Endothelial cell (in vitro differentiated cells): ENCODE measurements at regions not wholly inside any gene's neighbourhood (a gene's known extent, or its start where the extent isn't known, plus 50 kb on each side); places are given as distances from the start of the nearest gene placed in this dataset.

Experiments
- DNase-seq: peaks from one replicate; pipeline ENCODE4 v3.0.0; 2021; ENCODE audit warnings: low spot score
- H3K27ac Mint-ChIP-seq: one replicate; pipeline ENCODE4 v1.8.0; 2021; ENCODE audit warnings: mixed read lengths, inconsistent platforms; ENCODE audit not compliant: unreplicated experiment
- H3K27me3 Mint-ChIP-seq: one replicate; pipeline ENCODE4 v1.8.0; 2021; ENCODE audit warnings: mild to moderate bottlenecking, moderate library complexity, mixed read lengths, inconsistent platforms; ENCODE audit not compliant: unreplicated experiment
- H3K36me3 Mint-ChIP-seq: one replicate; pipeline ENCODE4 v1.8.0; 2021; ENCODE audit warnings: mild to moderate bottlenecking, low read depth, mixed read lengths, inconsistent platforms; ENCODE audit not compliant: unreplicated experiment
- H3K4me1 Mint-ChIP-seq: one replicate; pipeline ENCODE4 v1.8.0; 2021; ENCODE audit warnings: mild to moderate bottlenecking, mixed read lengths, inconsistent platforms; ENCODE audit not compliant: unreplicated experiment
- H3K4me3 Mint-ChIP-seq: one replicate; pipeline ENCODE4 v1.8.0; 2021; ENCODE audit warnings: mild to moderate bottlenecking, mixed read lengths, inconsistent platforms; ENCODE audit not compliant: unreplicated experiment
- H3K9me3 Mint-ChIP-seq: one replicate; pipeline ENCODE4 v1.8.0; 2021; ENCODE audit warnings: mixed read lengths, inconsistent platforms; ENCODE audit not compliant: unreplicated experiment
- TF ChIP-seq, protein P1 (sequence below): fragments of 200-600 bp; sonication (generic); IDR thresholded peaks from one replicate; pipeline ENCODE4 v1.5.0; 2021; ENCODE audit warnings: antibody characterized with exemption; ENCODE audit not compliant: unreplicated experiment

DNA sequence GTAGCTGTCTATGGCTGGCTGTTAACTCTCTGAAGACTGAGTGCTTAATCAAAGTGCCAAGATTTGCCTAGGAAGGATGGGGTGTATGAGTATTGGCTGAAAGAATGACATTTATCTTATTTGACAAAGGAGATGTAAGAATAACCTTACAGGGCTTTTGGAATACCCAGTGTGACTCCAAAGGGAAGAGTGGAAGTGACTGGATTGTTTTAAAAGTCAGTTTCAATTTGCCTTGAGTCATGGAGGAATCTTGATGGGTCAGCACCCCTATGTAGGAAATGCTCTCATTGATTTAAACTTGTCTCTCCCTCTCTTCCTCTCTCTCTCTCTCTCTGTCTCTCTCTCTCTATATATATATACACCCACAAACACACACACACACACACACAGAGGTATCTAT lies 118.4 kb upstream of the CLDN10 start:
- TF ChIP-seq, protein P1, sequence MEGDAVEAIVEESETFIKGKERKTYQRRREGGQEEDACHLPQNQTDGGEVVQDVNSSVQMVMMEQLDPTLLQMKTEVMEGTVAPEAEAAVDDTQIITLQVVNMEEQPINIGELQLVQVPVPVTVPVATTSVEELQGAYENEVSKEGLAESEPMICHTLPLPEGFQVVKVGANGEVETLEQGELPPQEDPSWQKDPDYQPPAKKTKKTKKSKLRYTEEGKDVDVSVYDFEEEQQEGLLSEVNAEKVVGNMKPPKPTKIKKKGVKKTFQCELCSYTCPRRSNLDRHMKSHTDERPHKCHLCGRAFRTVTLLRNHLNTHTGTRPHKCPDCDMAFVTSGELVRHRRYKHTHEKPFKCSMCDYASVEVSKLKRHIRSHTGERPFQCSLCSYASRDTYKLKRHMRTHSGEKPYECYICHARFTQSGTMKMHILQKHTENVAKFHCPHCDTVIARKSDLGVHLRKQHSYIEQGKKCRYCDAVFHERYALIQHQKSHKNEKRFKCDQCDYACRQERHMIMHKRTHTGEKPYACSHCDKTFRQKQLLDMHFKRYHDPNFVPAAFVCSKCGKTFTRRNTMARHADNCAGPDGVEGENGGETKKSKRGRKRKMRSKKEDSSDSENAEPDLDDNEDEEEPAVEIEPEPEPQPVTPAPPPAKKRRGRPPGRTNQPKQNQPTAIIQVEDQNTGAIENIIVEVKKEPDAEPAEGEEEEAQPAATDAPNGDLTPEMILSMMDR, result no peak
- Mint-ChIP-seq H3K4me1 (peaks cover 16% of the 10 kb centered on the region), H3K4me3 (no peak overlapping the region)

DNA sequence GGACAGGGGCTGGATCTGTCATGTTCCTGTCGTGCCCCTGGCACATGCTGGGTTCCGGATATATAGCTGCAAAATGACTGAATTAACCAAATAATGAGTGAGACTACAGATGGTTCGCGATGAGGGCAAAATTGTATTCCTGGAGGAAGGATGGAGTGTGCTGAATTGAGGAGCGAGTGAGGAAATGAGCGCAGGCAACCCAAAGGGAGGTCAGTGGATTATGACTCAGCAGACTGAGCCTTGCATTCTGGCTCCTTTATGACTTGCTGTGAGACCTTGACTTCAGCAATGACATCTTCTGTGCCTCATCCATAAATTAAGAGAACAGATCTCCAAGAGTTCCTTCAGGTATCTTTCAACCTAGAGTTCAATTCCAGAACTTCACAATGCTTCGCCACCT lies 115.0 kb upstream of the CLDN10 start:
- no peak for DNase-seq
- Mint-ChIP-seq H3K4me3 (no peak overlapping the region), H3K27me3 (no peaks in the 10 kb centered on the region), H3K36me3 (no peaks in the 10 kb centered on the region), H3K9me3 (no peaks in the 10 kb centered on the region), H3K4me1 (peaks cover 8% of the 10 kb centered on the region), H3K27ac (no peak overlapping the region)
- TF ChIP-seq, protein P1, result no peak

More for the DNA sequence above, 118.4 kb upstream of the CLDN10 start:
- no peaks in the 10 kb centered on the region for H3K27me3 Mint-ChIP-seq
- H3K36me3 Mint-ChIP-seq, result no peaks in the 10 kb centered on the region
- H3K27ac Mint-ChIP-seq, result no peak overlapping the region
- no peaks in the 10 kb centered on the region for H3K9me3 Mint-ChIP-seq
- DNase-seq, result no peak

DNA sequence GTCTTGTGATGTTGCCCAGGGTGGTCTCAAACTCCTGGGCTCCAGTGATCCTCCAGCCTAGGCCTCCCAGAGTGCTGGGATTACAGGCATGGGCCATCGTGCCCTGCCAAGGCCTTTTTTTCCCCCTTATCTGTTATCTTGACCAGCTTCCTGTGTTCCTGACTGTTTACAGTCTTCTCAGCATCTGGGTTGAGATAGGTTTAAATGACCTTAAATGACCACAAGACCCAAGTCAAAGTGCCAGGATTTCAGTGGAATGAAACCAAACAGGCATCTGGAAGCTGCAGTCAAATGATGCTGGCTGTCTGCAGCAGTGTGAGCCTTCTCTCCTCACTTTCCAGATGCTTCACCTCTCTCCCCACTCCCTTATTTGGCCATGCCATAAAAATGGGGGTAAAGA lies 114.2 kb upstream of the CLDN10 start:
- Mint-ChIP-seq H3K4me3 (no peak overlapping the region), H3K27me3 (no peaks in the 10 kb centered on the region), H3K36me3 (no peaks in the 10 kb centered on the region), H3K9me3 (no peaks in the 10 kb centered on the region), H3K27ac (no peak overlapping the region), H3K4me1 (peaks cover 8% of the 10 kb centered on the region)
- TF ChIP-seq, protein P1, result no peak
- no peak for DNase-seq

DNA sequence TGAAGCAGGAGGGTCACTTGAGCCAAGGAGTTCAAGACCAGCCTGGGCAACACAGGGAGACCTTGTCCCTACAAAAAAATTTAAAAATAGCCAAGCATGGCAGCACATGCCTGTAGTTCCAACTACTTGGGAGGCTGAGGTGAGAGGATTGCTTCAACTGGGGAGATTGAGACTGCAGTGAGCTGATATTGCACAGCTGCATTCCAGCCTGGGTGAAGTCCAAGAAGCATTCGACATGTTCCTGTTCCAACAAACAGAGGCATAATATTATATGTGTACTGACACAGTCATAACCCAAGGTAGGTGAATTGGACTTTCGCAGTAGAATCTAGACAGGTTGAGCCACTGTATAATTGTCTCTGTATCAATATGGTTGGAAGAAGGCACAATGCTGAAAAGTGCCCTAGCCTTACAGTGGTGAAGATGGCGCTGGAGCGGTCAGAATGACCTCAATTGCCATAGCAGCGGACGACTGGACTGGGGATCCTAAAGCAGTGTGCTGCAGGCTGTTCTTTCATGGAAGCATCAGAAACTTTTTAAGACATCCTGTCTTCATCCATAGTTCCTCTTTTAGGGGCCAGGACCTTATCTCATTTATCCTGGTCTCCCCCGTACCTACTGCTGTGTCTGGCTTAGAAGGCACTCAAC lies 112.0 kb upstream of the CLDN10 start:
- Mint-ChIP-seq H3K4me3 (no peak overlapping the region), H3K27ac (no peak overlapping the region), H3K4me1 (peaks cover 17% of the 10 kb centered on the region), H3K9me3 (no peaks in the 10 kb centered on the region), H3K36me3 (no peaks in the 10 kb centered on the region), H3K27me3 (no peaks in the 10 kb centered on the region)
- DNase-seq, result no peak
- TF ChIP-seq, protein P1, result no peak

DNA sequence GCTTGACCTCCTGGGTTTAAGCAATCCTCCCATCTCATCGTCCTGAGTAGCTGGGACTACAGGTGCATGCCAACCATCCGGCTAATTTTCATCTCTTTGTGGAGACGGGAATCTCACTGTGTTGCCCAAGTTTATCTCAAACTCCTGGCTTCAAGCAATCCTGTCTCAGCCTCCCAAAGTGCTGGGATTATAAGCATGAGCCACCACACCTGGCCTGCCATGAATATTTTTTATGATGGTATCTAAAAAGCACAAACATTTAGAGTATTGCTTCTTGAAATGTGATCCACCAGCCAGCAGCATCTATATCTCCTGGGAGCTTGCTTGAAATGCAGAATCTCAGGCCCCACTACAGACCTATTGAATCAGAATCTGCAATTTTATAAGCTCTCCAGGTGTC lies 111.2 kb upstream of the CLDN10 start:
- no peak for DNase-seq
- TF ChIP-seq, protein P1, result no peak
- Mint-ChIP-seq H3K4me3 (no peak overlapping the region), H3K4me1 (peaks cover 17% of the 10 kb centered on the region), H3K27me3 (no peaks in the 10 kb centered on the region), H3K9me3 (no peaks in the 10 kb centered on the region), H3K27ac (no peak overlapping the region), H3K36me3 (no peaks in the 10 kb centered on the region)
